IPS-18c (cell line): ENCODE measurements at regions not wholly inside any gene's neighbourhood (a gene's known extent, or its start where the extent isn't known, plus 50 kb on each side); places are given as distances from the start of the nearest gene placed in this dataset.

Experiments
- H3K4me3 ChIP-seq: 2 replicates; pipeline ENCODE4 v1.7.0; 2013; ENCODE audit warnings: low read depth, mild to moderate bottlenecking, low read length, moderate library complexity; ENCODE audit not compliant: insufficient read depth
- H3K9me3 ChIP-seq: one replicate; pipeline ENCODE4 v1.6.1; 2013; ENCODE audit warnings: mild to moderate bottlenecking, low read length, moderate library complexity; ENCODE audit not compliant: control insufficient read depth, insufficient read depth

- Histone ChIP-seq H3K9me3 (no peaks in the 10 kb centered on the region), H3K4me3 (no peak overlapping the region)
These were observed 72.6 kb upstream of the IPO9 start for GRCh38 chr1:201756406-201756805.

- no peak overlapping the region for H3K4me3 ChIP-seq
- H3K9me3 ChIP-seq: no peaks in the 10 kb centered on the region
These were observed 70.4 kb upstream of the IPO9 start for GRCh38 chr1:201758499-201759050.

- Histone ChIP-seq H3K9me3 (no peaks in the 10 kb centered on the region), H3K4me3 (no peak overlapping the region)
These were observed 69.7 kb upstream of the IPO9 start for GRCh38 chr1:201759194-201759815.

GRCh38 chr1:201760516-201760915, 68.4 kb upstream of the IPO9 start:
- Histone ChIP-seq H3K4me3 (no peak overlapping the region), H3K9me3 (no peaks in the 10 kb centered on the region)

GRCh38 chr1:201761178-201761577, 67.8 kb upstream of the IPO9 start:
- Histone ChIP-seq H3K4me3 (no peak overlapping the region), H3K9me3 (no peaks in the 10 kb centered on the region)

- Histone ChIP-seq H3K4me3 (no peak overlapping the region), H3K9me3 (no peaks in the 10 kb centered on the region)
These were observed 67.1 kb upstream of the IPO9 start for GRCh38 chr1:201761871-201762270.

GRCh38 chr1:201762381-201762780, 66.6 kb upstream of the IPO9 start:
- no peak overlapping the region for H3K4me3 ChIP-seq
- H3K9me3 ChIP-seq: no peaks in the 10 kb centered on the region

- no peaks in the 10 kb centered on the region for H3K9me3 ChIP-seq
- no peak overlapping the region for H3K4me3 ChIP-seq
These were observed 65.4 kb upstream of the IPO9 start for GRCh38 chr1:201763455-201764140.

- no peak overlapping the region for H3K4me3 ChIP-seq
- no peaks in the 10 kb centered on the region for H3K9me3 ChIP-seq
These were observed 64.8 kb upstream of the IPO9 start for GRCh38 chr1:201764166-201764565.

- Histone ChIP-seq H3K9me3 (no peaks in the 10 kb centered on the region), H3K4me3 (no peak overlapping the region)
These were observed 64.4 kb upstream of the IPO9 start for GRCh38 chr1:201764579-201764978.

- no peak overlapping the region for H3K4me3 ChIP-seq
These were observed 62.7 kb upstream of the IPO9 start for GRCh38 chr1:201766131-201766866.

GRCh38 chr1:201767339-201767738, 61.6 kb upstream of the IPO9 start:
- no peaks in the 10 kb centered on the region for H3K9me3 ChIP-seq
- H3K4me3 ChIP-seq: no peak overlapping the region

More at GRCh38 chr1:201766131-201766866, 62.7 kb upstream of the IPO9 start:
- H3K9me3 ChIP-seq: no peaks in the 10 kb centered on the region

- no peaks in the 10 kb centered on the region for H3K9me3 ChIP-seq
- no peak overlapping the region for H3K4me3 ChIP-seq
These were observed 59.9 kb upstream of the IPO9 start for GRCh38 chr1:201769072-201769471.

GRCh38 chr1:201769966-201770365, 59.0 kb upstream of the IPO9 start:
- Histone ChIP-seq H3K9me3 (no peaks in the 10 kb centered on the region), H3K4me3 (no peak overlapping the region)

- Histone ChIP-seq H3K4me3 (no peak overlapping the region), H3K9me3 (no peaks in the 10 kb centered on the region)
These were observed 57.5 kb upstream of the IPO9 start for GRCh38 chr1:201771466-201771865.

- Histone ChIP-seq H3K4me3 (no peak overlapping the region), H3K9me3 (no peaks in the 10 kb centered on the region)
These were observed 56.8 kb upstream of the IPO9 start for GRCh38 chr1:201772178-201772577.

GRCh38 chr1:201773764-201774163, 55.2 kb upstream of the IPO9 start:
- Histone ChIP-seq H3K9me3 (no peaks in the 10 kb centered on the region), H3K4me3 (no peak overlapping the region)
